IMR-90 (cell line): ENCODE measurements at regions not wholly inside any gene's neighbourhood (a gene's known extent, or its start where the extent isn't known, plus 50 kb on each side); places are given as distances from the start of the nearest gene placed in this dataset.

Experiments
- ATAC-seq: fragments of 200-7000 bp; cut with Tn5 transposase; 2 replicates; pipeline ENCODE4 v1.9.1; 2020; ENCODE audit warnings: low read depth, mild to moderate bottlenecking, moderate library complexity
- BruUV-seq: library from RNA; stranded (reverse); fragments of 400-500 nt; replicated peaks from 2 replicates; lab custom pipeline; 2021; lab: Mats Ljungman, UMichigan
- CTCF ChIA-PET: fragments of 300-600 bp; formaldehyde crosslinking; extraction: SDS; loops from one replicate; lab custom pipeline; 2021; ENCODE audit warnings: antibody characterized with exemption; lab: Yijun Ruan, JAX
- POLR2A ChIA-PET: fragments of 300-600 bp; sonication (Branson Sonifier 250); formaldehyde crosslinking; loops from one replicate; lab custom pipeline; 2022; ENCODE audit warnings: antibody characterized with exemption; ENCODE audit not compliant: unreplicated experiment; lab: Charles Lee
- DNase-seq: peaks from one replicate; pipeline ENCODE4 v3.0.0; 2013
- H2AFZ ChIP-seq: replicated peaks from 2 replicates; pipeline ENCODE3; 2013; ENCODE audit warnings: low read length, mild to moderate bottlenecking; ENCODE audit not compliant: poor library complexity
- H2AK5ac ChIP-seq: 2 replicates; pipeline ENCODE4 v1.6.1; 2013; ENCODE audit warnings: low read depth, low read length, inconsistent platforms
- H2AK9ac ChIP-seq: replicated peaks from 2 replicates; pipeline ENCODE3; 2013; ENCODE audit warnings: mild to moderate bottlenecking, low read depth, low read length, moderate library complexity; ENCODE audit not compliant: poor library complexity
- H2BK120ac ChIP-seq: 2 replicates; pipeline ENCODE4 v1.6.1; 2013; ENCODE audit warnings: low read depth, low read length, inconsistent platforms
- H2BK15ac ChIP-seq: 3 replicates; pipeline ENCODE4 v1.6.1; 2013; ENCODE audit warnings: low read depth, low read length, inconsistent platforms
- H2BK20ac ChIP-seq: 2 replicates; pipeline ENCODE4 v1.6.1; 2013; ENCODE audit warnings: low read depth, mild to moderate bottlenecking, inconsistent platforms, low read length, moderate library complexity
- H2BK5ac ChIP-seq: 2 replicates; pipeline ENCODE4 v1.6.1; 2013; ENCODE audit warnings: mild to moderate bottlenecking, low read depth, low read length, inconsistent platforms; ENCODE audit not compliant: poor library complexity, severe bottlenecking
- H3K14ac ChIP-seq: replicated peaks from 2 replicates; pipeline ENCODE4 v1.6.1; 2013; ENCODE audit warnings: low read depth, low read length, inconsistent platforms
- H3K18ac ChIP-seq: 2 replicates; pipeline ENCODE4 v1.6.1; 2013; ENCODE audit warnings: low read depth, low read length, control low read depth
- H3K23ac ChIP-seq: 2 replicates; pipeline ENCODE4 v1.6.1; 2013; ENCODE audit warnings: low read depth, low read length, inconsistent platforms
- H3K27ac ChIP-seq: 2 replicates; pipeline ENCODE4 v1.5.1; 2013; ENCODE audit warnings: mild to moderate bottlenecking, control low read depth, low read length; ENCODE audit not compliant: insufficient read depth
- H3K27me3 ChIP-seq: 2 replicates; pipeline ENCODE4 v1.6.1; 2013; ENCODE audit warnings: low read length; ENCODE audit not compliant: control insufficient read depth, insufficient read depth
- H3K36me3 ChIP-seq: 2 replicates; pipeline ENCODE4 v1.6.1; 2013; ENCODE audit warnings: low read length, mixed read lengths; ENCODE audit not compliant: control insufficient read depth, insufficient read depth
- H3K4ac ChIP-seq: 2 replicates; pipeline ENCODE4 v1.6.1; 2013; ENCODE audit warnings: low read depth, low read length, inconsistent platforms
- H3K4me1 ChIP-seq: 2 replicates; pipeline ENCODE4 v1.6.1; 2013; ENCODE audit warnings: low read length, mixed read lengths; ENCODE audit not compliant: control insufficient read depth, insufficient read depth
- H3K4me2 ChIP-seq: 2 replicates; pipeline ENCODE4 v1.6.1; 2013; ENCODE audit warnings: low read depth, mild to moderate bottlenecking, control low read depth, low read length, moderate library complexity
- H3K4me3 ChIP-seq: 2 replicates; pipeline ENCODE4 v1.5.1; 2013; ENCODE audit warnings: low read depth, mild to moderate bottlenecking, control low read depth, low read length, moderate library complexity; ENCODE audit not compliant: insufficient read depth
- H3K56ac ChIP-seq: 2 replicates; pipeline ENCODE4 v1.6.1; 2013; ENCODE audit warnings: low read length, inconsistent platforms; ENCODE audit not compliant: insufficient read depth; ENCODE audit errors: extremely low read depth
- H3K79me1 ChIP-seq, 2 experiments: 2 replicates each; pipeline ENCODE4 v1.6.1; 2013; ENCODE audit warnings: low read length in 2 of 2, inconsistent platforms in 1 of 2, low read depth in 1 of 2
- H3K9ac ChIP-seq: 2 replicates; pipeline ENCODE4 v1.6.1; 2013; ENCODE audit warnings: low read depth, low read length, control low read depth
- H3K9me1 ChIP-seq: 2 replicates; pipeline ENCODE4 v1.6.1; 2013; ENCODE audit warnings: low read length, inconsistent platforms; ENCODE audit not compliant: insufficient read depth
- H3K9me3 ChIP-seq: 2 replicates; pipeline ENCODE4 v1.6.1; 2013; ENCODE audit warnings: low read length; ENCODE audit not compliant: control insufficient read depth, insufficient read depth
- H4K20me1 ChIP-seq: 2 replicates; pipeline ENCODE4 v1.6.1; 2013; ENCODE audit warnings: low read length, inconsistent platforms; ENCODE audit not compliant: insufficient read depth
- H4K5ac ChIP-seq: 2 replicates; pipeline ENCODE4 v1.6.1; 2013; ENCODE audit warnings: mild to moderate bottlenecking, low read depth, low read length, control low read depth
- H4K8ac ChIP-seq, 2 experiments: 2 replicates each; pipeline ENCODE4 v1.6.1; 2013; ENCODE audit warnings: low read depth in 2 of 2, low read length in 2 of 2, control low read depth in 1 of 2, inconsistent platforms in 1 of 2
- H4K91ac ChIP-seq: 2 replicates; pipeline ENCODE4 v1.6.1; 2013; ENCODE audit warnings: low read depth, low read length, inconsistent platforms; ENCODE audit not compliant: insufficient read depth
- CEBPB ChIP-seq: IDR thresholded peaks from 2 replicates; pipeline ENCODE4 v1.6.1; 2012; ENCODE audit warnings: low read depth, low read length, improper control_type of control experiment
- CHD1 ChIP-seq: IDR thresholded peaks from 2 replicates; pipeline ENCODE4 v1.6.1; 2012; ENCODE audit warnings: low read depth, low read length, improper control_type of control experiment
- FOS ChIP-seq: fragments of 150-350 bp; IDR thresholded peaks from 2 replicates; pipeline ENCODE4 v1.6.1; 2016; ENCODE audit warnings: low read depth, low read length
- MAFK ChIP-seq: IDR thresholded peaks from 2 replicates; pipeline ENCODE4 v1.6.1; 2012; ENCODE audit warnings: low read depth, low read length, improper control_type of control experiment
- MAZ ChIP-seq: IDR thresholded peaks from 2 replicates; pipeline ENCODE4 v1.6.1; 2012; ENCODE audit warnings: low read depth, mild to moderate bottlenecking, low read length, improper control_type of control experiment, moderate library complexity, borderline replicate concordance
- NFE2L2 ChIP-seq: fragments of 150-350 bp; IDR thresholded peaks from 2 replicates; pipeline ENCODE4 v1.6.1; 2016; ENCODE audit warnings: low read depth, mild to moderate bottlenecking, low read length
- POLR2A ChIP-seq: IDR thresholded peaks from 2 replicates; pipeline ENCODE4 v1.6.1; 2012; ENCODE audit warnings: mild to moderate bottlenecking, low read depth, low read length
- RAD21 ChIP-seq: IDR thresholded peaks from 2 replicates; pipeline ENCODE4 v1.6.1; 2012; ENCODE audit warnings: low read length, improper control_type of control experiment
- RCOR1 ChIP-seq: IDR thresholded peaks from 2 replicates; pipeline ENCODE4 v1.6.1; 2012; ENCODE audit warnings: mild to moderate bottlenecking, low read length, improper control_type of control experiment; ENCODE audit not compliant: insufficient replicate concordance
- RFX5 ChIP-seq: IDR thresholded peaks from 2 replicates; pipeline ENCODE4 v1.8.0; 2012; ENCODE audit warnings: low read depth, mild to moderate bottlenecking, low read length, moderate library complexity
- SMC3 ChIP-seq: fragments of 150-350 bp; IDR thresholded peaks from 2 replicates; pipeline ENCODE4 v1.6.1; 2016; ENCODE audit warnings: low read depth, mild to moderate bottlenecking, antibody characterized with exemption, low read length, moderate library complexity
- WGBS, 2 experiments: methylation state at CpG; one replicate each; pipeline versions ENCODE4 v1.1.5 to v1.1.7; 2013; ENCODE audit warnings: missing lambda C conversion rate in 2 of 2; ENCODE audit not compliant: insufficient read length in 1 of 2; ENCODE audit errors: extremely low coverage in 2 of 2; 5-methylcytosine and 5-hydroxymethylcytosine counted together
- dilution Hi-C: fragments of 300-500 bp; cut with HindIII; formaldehyde crosslinking; loops from one replicate; pipeline ENCODE4 v1.14.3; 2018; ENCODE audit warnings: low sequenced_read_pairs; ENCODE audit not compliant: unreplicated experiment
- in situ Hi-C: fragments of 300-500 bp; cut with MboI; formaldehyde crosslinking; loops from 3 replicates; pipeline ENCODE4 v1.14.3; 2019; ENCODE audit warnings: low sequenced_read_pairs, inconsistent platforms, mixed read lengths
- intact Hi-C: fragments of 100-400 bp; cut with micrococcal nuclease; formaldehyde crosslinking; loops from 2 replicates; pipeline ENCODE4 v1.10.0; 2022
- TF ChIP-seq, protein P1 (sequence below): fragments of 150-350 bp; IDR thresholded peaks from 2 replicates; pipeline ENCODE4 v1.6.1; 2017; ENCODE audit warnings: mild to moderate bottlenecking, antibody characterized with exemption, low read length, low read depth

DNA sequence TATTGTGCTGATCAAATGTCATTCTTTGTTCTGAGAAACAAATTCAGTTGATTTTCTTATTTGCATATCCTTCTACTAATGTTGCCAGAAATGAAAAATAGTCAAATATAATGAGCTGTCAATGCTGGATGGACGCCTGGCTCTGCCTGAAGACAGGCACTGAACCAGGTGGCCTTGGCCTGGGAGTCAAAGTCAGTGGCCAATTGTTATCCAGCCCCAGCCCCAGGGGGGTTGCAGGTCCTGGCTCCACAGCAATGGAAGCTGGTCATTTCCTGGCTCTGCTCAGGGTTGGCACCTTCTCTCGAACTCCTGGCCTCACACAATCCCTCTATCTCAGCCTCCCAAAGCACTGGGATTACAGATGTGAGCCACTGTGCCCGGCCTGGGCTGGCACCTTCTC lies 176.8 kb upstream of the GLI2 start:
- Histone ChIP-seq H3K9me3 (no peaks in the 10 kb centered on the region), H3K4me1 (peaks cover 33% of the 10 kb centered on the region), H4K8ac (peak overlapping the region; percentile 74 to 87), H3K4me2 (peak overlapping the region; percentile 60), H2AFZ (peak overlapping the region; percentile 25), H3K14ac (peak overlapping the region; percentile 69), H3K9me1 (peaks cover 22% of the 10 kb centered on the region), H4K91ac (peak overlapping the region; percentile 98), H2BK120ac (peak overlapping the region; percentile 95), H3K79me1 (no peaks in the 10 kb centered on the region), H3K27ac (peak overlapping the region; percentile 99), H3K9ac (peak overlapping the region; percentile 61), H2BK20ac (peak overlapping the region; percentile 93), H3K18ac (peak overlapping the region; percentile 96), H3K4ac (peak overlapping the region; percentile 90), H3K36me3 (no peaks in the 10 kb centered on the region), H2AK9ac (peak overlapping the region; percentile 56), H3K4me3 (no peak overlapping the region), H4K20me1 (no peaks in the 10 kb centered on the region), H3K56ac (peak overlapping the region; percentile 64), H4K5ac (peak overlapping the region; percentile 90), H3K23ac (peak overlapping the region; percentile 80), H2BK15ac (peak overlapping the region; percentile 42; the same call in 1 of the 3 replicates), H2BK5ac (peak overlapping the region; percentile 94), H2AK5ac (peak overlapping the region; percentile 90), H3K27me3 (peaks cover 3% of the 10 kb centered on the region; the same call in 1 of the 2 replicates)
- POLR2A ChIA-PET = no interaction called here
- CTCF ChIA-PET = interaction anchor here (0.8 kb wide), 1 partner anchor 12 kb away, joined by 3 read pairs; no protein-coding TSS in a partner anchor
- ATAC-seq (peak; percentile 5), DNase-seq (no peak)
- WGBS, 2 experiments = 71% methylated on average over 1 of the region's 3 CpGs; no CpG with 5 or more reads in 1 of the 2 experiments
- dilution Hi-C loops = no loop called here
- BruUV-seq = no TSS peak
- intact Hi-C loops = loop anchor here (5.0 kb wide), 1 partner anchor 118 kb away; no protein-coding TSS in a partner anchor
- TF ChIP-seq RCOR1 (no peak), FOS (no peak), CHD1 (no peak), CEBPB (no peak), RAD21 (no peak), SMC3 (no peak), POLR2A (no peak), NFE2L2 (no peak), MAFK (no peak), RFX5 (no peak), MAZ (no peak)
- TF ChIP-seq, protein P1, sequence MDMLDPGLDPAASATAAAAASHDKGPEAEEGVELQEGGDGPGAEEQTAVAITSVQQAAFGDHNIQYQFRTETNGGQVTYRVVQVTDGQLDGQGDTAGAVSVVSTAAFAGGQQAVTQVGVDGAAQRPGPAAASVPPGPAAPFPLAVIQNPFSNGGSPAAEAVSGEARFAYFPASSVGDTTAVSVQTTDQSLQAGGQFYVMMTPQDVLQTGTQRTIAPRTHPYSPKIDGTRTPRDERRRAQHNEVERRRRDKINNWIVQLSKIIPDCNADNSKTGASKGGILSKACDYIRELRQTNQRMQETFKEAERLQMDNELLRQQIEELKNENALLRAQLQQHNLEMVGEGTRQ = no peak
- in situ Hi-C loops = no loop called here
